GM19351 (cell line): ENCODE measurements at regions not wholly inside any gene's neighbourhood (a gene's known extent, or its start where the extent isn't known, plus 50 kb on each side); places are given as distances from the start of the nearest gene placed in this dataset.
"Not testable (repeated sequence)": the region's sequence is repeated elsewhere in the genome, so short reads cannot be mapped to it uniquely, and the experiment has no call there.

Source experiments
- ATAC-seq: cut with Tn5 transposase; IDR thresholded peaks from one replicate; pipeline ENCODE4 v1.9.1; 2021; ENCODE audit warnings: mild to moderate bottlenecking, moderate library complexity; ENCODE audit not compliant: unreplicated experiment

GRCh38 chr1:81304187-81304586 lies 496.5 kb upstream of the ADGRL2 start:
- ATAC-seq = no peak

- no peak for ATAC-seq
Observed at GRCh38 chr1:81299892-81300291, 500.8 kb upstream of the ADGRL2 start.

- no peak for ATAC-seq
Observed at GRCh38 chr1:81298266-81298665, 502.5 kb upstream of the ADGRL2 start.

GRCh38 chr1:81296601-81297000 lies 504.1 kb upstream of the ADGRL2 start:
- ATAC-seq = no peak

- no peak for ATAC-seq
Observed at GRCh38 chr1:81290326-81290725, 510.4 kb upstream of the ADGRL2 start.

- ATAC-seq = no peak
Observed at GRCh38 chr1:81288689-81289088, 512.0 kb upstream of the ADGRL2 start.

- no peak for ATAC-seq
Observed at GRCh38 chr1:81287411-81288080, 513.2 kb upstream of the ADGRL2 start.

- no peak for ATAC-seq
Observed at GRCh38 chr1:81270051-81270450, 530.7 kb upstream of the ADGRL2 start.

- ATAC-seq = no peak
Observed at GRCh38 chr1:81264976-81265375, 535.8 kb upstream of the ADGRL2 start.

- ATAC-seq = no peak
Observed at GRCh38 chr1:81259625-81260411, 540.9 kb upstream of the ADGRL2 start.

GRCh38 chr1:81254560-81254959 lies 546.2 kb upstream of the ADGRL2 start:
- ATAC-seq = no peak

- no peak for ATAC-seq
Observed at GRCh38 chr1:81254068-81254467, 546.7 kb upstream of the ADGRL2 start.

GRCh38 chr1:81252471-81253151 lies 548.1 kb upstream of the ADGRL2 start:
- ATAC-seq = no peak

- ATAC-seq = not testable (repeated sequence)
Observed at GRCh38 chr1:81250825-81251224, 549.9 kb upstream of the ADGRL2 start.

GRCh38 chr1:81245084-81245715 lies 555.5 kb upstream of the ADGRL2 start:
- not testable (repeated sequence) for ATAC-seq

- ATAC-seq = not testable (repeated sequence)
Observed at GRCh38 chr1:81244612-81245011, 556.1 kb upstream of the ADGRL2 start.

- ATAC-seq = no peak
Observed at GRCh38 chr1:81242103-81242502, 558.6 kb upstream of the ADGRL2 start.

GRCh38 chr1:81238129-81238528 lies 562.6 kb upstream of the ADGRL2 start:
- no peak for ATAC-seq

- peak; percentile 45 for ATAC-seq
Observed at GRCh38 chr1:81237473-81238089, 563.2 kb upstream of the ADGRL2 start.

- ATAC-seq = no peak
Observed at GRCh38 chr1:81234237-81234636, 566.5 kb upstream of the ADGRL2 start.

- no peak for ATAC-seq
Observed at GRCh38 chr1:81233591-81233990, 567.1 kb upstream of the ADGRL2 start.
